Cardiac muscle cell (in vitro differentiated cells and primary cell): ENCODE measurements at regions not wholly inside any gene's neighbourhood (a gene's known extent, or its start where the extent isn't known, plus 50 kb on each side); places are given as distances from the start of the nearest gene placed in this dataset.

Source experiments
- DNase-seq, 2 donors: peaks; one replicate each; pipeline versions ENCODE4 v3.0.0 to v3.0.0-alpha.2; 2010 to 2017; ENCODE audit warnings: low read depth in 1 of 2, low spot score in 1 of 2
- H3K27ac ChIP-seq: fragments of 200-600 bp; sonication (generic); 2 replicates; pipeline ENCODE4 v1.5.1; 2016
- H3K27me3 ChIP-seq: fragments of 200-600 bp; sonication (generic); 2 replicates; pipeline ENCODE4 v1.6.0; 2016; ENCODE audit warnings: control low read depth
- H3K36me3 ChIP-seq: fragments of 200-600 bp; sonication (generic); 2 replicates; pipeline ENCODE4 v1.5.1; 2016; ENCODE audit warnings: control low read depth
- H3K4me1 ChIP-seq: fragments of 200-600 bp; sonication (generic); 2 replicates; pipeline ENCODE4 v1.8.1; 2017; ENCODE audit warnings: low read depth, mild to moderate bottlenecking, mixed run types
- H3K4me3 ChIP-seq: fragments of 200-600 bp; sonication (generic); 2 replicates; pipeline ENCODE4 v1.5.1; 2016; ENCODE audit warnings: mild to moderate bottlenecking
- H3K9me3 ChIP-seq: fragments of 200-600 bp; sonication (generic); 2 replicates; pipeline ENCODE4 v1.5.1; 2017; ENCODE audit warnings: low read depth, mild to moderate bottlenecking, control low read depth
- CTCF ChIP-seq: IDR thresholded peaks from 2 replicates; pipeline ENCODE4 v1.5.1; 2012; ENCODE audit warnings: low read depth, mild to moderate bottlenecking, low read length

GRCh38 chr6:105851606-105852005 is 234.5 kb upstream of the PRDM1 start:
- H3K4me1 ChIP-seq: no peaks in the 10 kb centered on the region
- H3K36me3 ChIP-seq: no peaks in the 10 kb centered on the region
- no peak for DNase-seq
- TF ChIP-seq CTCF: no peak
- peaks cover 7% of the 10 kb centered on the region for H3K27me3 ChIP-seq
- H3K9me3 ChIP-seq: no peaks in the 10 kb centered on the region
- H3K27ac ChIP-seq: no peak overlapping the region
- no peak overlapping the region for H3K4me3 ChIP-seq

GRCh38 chr6:105851113-105851580 is 235.0 kb upstream of the PRDM1 start:
- no peak for DNase-seq
- no peak overlapping the region for H3K4me3 ChIP-seq
- TF ChIP-seq CTCF: no peak
- H3K4me1 ChIP-seq: no peaks in the 10 kb centered on the region
- H3K27ac ChIP-seq: no peak overlapping the region
- no peaks in the 10 kb centered on the region for H3K36me3 ChIP-seq
- H3K27me3 ChIP-seq: peaks cover 7% of the 10 kb centered on the region
- H3K9me3 ChIP-seq: no peaks in the 10 kb centered on the region

GRCh38 chr6:105850261-105851112 is 235.6 kb upstream of the PRDM1 start:
- no peak for TF ChIP-seq CTCF
- DNase-seq: no peak
- Histone ChIP-seq H3K4me1 (no peaks in the 10 kb centered on the region), H3K27ac (no peak overlapping the region), H3K36me3 (no peaks in the 10 kb centered on the region), H3K27me3 (peaks cover 7% of the 10 kb centered on the region), H3K9me3 (no peaks in the 10 kb centered on the region), H3K4me3 (no peak overlapping the region)

- TF ChIP-seq CTCF: no peak
- H3K27me3 ChIP-seq: peaks cover 7% of the 10 kb centered on the region
- no peaks in the 10 kb centered on the region for H3K4me1 ChIP-seq
- no peak overlapping the region for H3K27ac ChIP-seq
- H3K4me3 ChIP-seq: no peak overlapping the region
- no peaks in the 10 kb centered on the region for H3K9me3 ChIP-seq
- no peak for DNase-seq
- H3K36me3 ChIP-seq: no peaks in the 10 kb centered on the region
Measured at GRCh38 chr6:105849746-105850145, 236.4 kb upstream of the PRDM1 start.

GRCh38 chr6:105847433-105847832 is 238.7 kb upstream of the PRDM1 start:
- no peak for DNase-seq
- H3K9me3 ChIP-seq: no peaks in the 10 kb centered on the region
- no peak for TF ChIP-seq CTCF
- no peak overlapping the region for H3K4me3 ChIP-seq
- H3K27me3 ChIP-seq: peaks cover 7% of the 10 kb centered on the region
- H3K36me3 ChIP-seq: no peaks in the 10 kb centered on the region
- no peaks in the 10 kb centered on the region for H3K4me1 ChIP-seq
- H3K27ac ChIP-seq: no peak overlapping the region
